Right lung (tissue), 2 donors: ENCODE measurements at regions not wholly inside any gene's neighbourhood (a gene's known extent, or its start where the extent isn't known, plus 50 kb on each side); places are given as distances from the start of the nearest gene placed in this dataset.
"Not testable (repeated sequence)": the region's sequence is repeated elsewhere in the genome, so short reads cannot be mapped to it uniquely, and the experiment has no call there.

ENCODE experiments used
- DNase-seq, 2 donors: peaks; one replicate each; pipeline ENCODE4 v3.0.0-alpha.2; 2013

DNA sequence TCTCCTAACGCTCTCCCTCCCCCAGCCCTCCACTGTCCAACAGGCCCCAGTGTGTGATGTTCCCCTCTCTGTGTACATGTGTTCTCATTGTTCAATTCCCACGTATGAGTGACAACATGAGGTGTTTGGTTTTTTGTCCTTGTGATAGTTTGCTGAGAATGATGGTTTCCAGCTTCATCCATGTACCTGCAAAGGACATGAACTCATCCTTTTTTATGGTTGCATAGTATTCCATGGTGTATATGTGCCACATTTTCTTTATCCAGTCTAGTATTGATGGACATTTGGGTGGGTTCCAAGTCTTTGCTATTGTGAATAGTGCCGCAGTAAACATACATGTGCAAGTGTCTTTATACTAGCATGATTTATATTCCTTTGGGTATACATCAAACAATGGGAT lies 347.4 kb downstream of the MAGEE1 start:
- not testable (repeated sequence) for DNase-seq

DNA sequence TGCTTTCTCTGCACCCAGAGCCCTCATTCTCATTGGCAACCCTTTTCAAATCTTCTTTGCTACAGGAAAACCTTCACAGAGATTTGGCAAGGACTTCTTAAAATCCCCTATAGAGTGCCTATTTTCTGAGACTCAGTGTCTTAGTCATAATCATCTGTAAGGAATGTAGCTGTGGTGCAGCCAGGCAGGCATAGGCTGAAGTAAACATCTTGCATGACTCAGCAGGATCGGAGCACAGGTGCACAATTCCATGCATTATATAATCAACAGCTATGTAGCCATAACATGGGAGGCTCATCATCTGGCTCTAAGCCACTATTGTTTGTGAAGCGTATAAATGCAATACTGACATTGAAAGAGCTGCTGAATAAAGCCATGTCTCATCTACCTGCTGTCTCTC lies 368.8 kb downstream of the MAGEE1 start:
- no peak for DNase-seq

DNA sequence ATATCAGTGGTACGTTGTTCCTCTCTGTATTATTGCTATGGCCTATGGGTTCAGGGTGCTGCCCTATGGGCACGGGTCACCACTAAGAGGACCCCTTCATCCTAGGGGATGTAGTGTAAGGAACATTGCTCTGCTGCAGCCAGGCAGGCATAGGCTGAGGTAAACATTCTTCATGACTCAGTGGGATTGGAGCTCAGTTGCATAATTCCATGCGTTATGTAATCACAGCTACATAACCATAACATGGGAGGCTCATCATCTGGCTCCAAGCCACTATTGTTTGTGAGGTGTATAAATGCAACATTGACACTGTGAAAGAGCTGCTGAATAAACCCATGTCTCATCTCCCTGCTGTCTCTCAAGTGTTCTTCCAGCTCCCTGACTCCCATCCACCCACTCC lies 375.2 kb downstream of the MAGEE1 start:
- DNase-seq = no peak

DNA sequence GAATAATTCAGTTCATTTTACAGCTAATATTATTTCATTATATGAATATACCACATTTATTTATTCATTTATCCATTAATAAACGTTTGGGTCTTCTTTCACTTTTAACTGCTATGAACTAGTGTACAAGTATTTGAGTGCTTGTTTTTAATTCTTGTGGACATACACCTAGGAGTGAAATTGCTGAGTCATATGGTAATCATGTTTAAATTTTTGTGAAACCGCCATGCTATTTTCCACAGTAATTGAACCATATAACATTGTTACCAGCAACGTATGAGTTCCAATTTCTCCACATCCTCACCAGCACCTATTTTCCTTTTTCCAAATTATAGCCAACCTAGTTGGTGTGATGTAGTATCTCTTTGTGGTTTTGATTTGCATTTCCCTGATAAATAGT lies 388.2 kb downstream of the MAGEE1 start:
- no peak for DNase-seq

DNA sequence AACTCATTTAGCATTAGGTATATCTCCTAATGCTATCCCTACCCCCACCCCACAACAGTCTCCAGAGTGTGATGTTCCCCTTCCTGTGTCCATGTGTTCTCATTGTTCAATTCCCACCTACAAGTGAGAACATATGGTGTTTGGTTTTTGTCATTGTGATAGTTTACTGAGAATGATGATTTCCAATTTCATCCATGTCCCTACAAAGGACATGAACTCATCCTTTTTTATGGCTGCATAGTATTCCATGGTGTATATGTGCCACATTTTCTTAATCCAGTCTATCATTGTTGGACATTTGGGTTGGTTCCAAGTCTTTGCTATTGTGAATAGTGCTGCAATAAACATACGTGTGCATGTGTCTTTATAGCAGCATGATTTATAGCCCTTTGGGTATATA lies 389.8 kb downstream of the MAGEE1 start:
- DNase-seq = not testable (repeated sequence)

DNA sequence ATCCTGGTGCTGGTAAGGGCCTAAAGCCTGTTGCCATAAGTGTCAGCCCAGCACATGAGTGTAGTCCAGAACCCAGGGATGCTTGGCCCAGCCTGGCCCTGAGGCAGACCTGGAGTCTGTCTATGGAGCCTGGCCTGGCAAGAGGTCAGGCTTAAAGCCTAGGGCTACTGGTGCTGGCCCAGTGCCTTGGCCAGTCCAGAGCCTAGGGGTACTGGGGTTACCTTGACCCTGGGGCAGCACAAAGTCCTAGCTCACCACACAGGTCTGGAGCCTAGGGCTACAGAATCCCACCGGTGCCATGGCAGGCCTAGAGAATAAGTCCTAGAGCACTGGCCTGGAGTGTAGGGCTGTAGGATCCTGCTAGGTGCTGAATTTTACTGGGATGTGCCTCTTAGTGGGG lies 393.8 kb downstream of the MAGEE1 start:
- DNase-seq = no peak

DNA sequence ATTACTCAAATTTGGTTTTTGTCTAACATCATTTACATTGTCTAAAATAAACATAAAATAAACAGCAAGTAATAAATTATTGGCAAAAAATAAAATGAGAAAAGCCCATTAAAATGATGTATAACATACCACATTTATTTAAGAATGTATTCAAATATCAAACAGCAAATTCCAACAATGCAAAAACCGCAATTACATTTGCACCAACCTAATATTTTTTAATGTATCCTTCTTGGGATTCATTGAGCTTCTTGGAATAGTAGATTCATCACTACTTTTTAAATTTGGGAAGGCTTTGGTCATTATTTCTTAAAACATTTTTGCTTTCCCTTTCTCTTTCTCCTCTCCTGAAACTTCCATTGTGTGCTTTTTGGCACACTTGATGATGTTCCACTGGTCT lies 400.2 kb downstream of the MAGEE1 start:
- no peak for DNase-seq

DNA sequence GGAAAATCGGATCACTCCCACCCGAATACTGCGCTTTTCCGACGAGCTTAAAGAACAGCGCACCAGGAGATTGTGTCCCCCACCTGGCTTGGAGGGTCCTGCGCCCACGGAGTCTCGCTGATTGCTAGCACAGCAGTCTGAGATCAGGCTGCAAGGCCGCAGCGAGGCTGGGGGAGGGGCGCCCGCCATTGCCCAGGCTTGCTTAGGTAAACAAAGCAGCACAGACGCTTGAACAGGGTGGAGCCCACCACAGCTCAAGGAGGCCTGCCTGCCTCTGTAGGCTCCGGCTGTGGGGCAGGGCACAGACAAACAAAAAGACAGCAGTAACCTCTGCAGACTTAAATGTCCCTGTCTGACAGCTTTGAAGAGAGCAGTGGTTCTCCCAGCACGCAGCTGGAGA lies 413.4 kb downstream of the MAGEE1 start:
- DNase-seq = not testable (repeated sequence)

DNA sequence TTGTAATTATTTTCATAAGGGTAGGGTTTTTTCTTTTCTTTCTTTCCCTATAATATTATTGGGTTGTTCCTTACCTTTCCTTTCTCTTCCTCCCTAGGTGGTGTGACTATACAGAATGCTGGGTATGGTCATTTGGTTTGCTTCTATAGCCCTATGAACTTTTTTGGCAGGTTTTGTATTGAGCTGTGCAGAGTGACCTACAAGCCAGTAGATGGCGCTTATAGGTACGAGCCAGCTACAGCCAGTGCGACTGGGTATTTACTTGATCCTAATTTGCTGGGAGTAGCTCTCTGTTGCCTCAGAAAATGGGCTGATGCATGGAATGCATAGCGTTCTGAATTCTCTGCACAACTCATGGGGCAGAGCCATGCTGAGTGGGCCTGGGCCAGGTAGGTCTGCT lies 423.3 kb downstream of the MAGEE1 start:
- no peak for DNase-seq

DNA sequence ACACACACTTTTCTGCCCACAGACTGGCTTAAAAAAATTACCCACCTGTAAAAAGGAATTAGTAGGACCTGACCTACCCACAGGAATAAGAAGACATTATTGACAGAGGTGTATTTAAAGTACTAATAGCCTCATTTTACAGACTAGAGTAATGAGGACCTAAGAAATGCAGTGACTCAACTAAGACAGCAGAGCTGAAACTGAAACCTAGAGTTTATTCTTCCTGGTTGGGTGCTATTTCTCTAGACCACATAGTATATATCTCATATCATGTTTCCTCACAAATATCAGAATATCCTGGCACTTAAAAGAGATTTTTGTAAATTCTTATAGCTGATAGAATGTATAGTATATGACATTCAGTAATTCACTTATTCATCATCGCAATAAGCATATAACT lies 435.0 kb downstream of the MAGEE1 start:
- DNase-seq = no peak

DNA sequence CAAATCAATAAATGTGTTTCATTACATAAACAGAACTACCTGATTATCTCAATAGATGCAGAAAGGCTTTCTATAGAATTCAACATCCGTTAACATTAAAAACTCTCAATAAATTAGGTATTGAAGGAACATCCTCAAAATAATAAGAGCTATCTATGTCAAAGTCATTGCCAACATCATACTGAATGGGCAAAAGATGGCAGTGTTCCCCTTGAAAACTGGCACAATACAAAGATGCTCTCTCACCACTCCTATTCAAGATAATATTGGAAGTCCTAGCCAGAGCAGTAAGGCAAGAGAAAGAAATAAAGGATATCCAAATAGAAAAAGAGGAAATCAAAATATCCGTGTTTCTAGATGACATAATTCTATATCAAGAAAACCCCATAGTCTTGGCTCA lies 466.4 kb downstream of the MAGEE1 start:
- DNase-seq = no peak

DNA sequence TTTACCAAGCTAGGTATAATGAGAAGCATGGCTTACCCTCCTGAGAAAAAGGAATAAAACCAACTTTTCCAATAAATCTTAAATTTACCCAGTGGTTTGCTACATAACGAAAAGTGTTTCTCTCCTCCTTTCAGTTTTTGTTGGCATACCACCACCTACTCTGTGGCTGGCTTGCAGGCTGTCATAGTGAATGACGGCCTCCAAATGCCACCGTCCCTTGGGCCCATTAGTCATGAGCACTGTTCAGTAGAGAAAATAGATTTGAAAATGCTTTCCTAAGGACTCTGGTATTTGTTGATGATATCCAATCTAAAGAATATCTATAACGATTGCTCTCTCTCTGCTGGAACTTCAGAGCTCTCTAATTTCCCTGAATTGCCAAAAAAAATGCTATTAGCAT lies 488.3 kb downstream of the MAGEE1 start:
- DNase-seq = no peak

DNA sequence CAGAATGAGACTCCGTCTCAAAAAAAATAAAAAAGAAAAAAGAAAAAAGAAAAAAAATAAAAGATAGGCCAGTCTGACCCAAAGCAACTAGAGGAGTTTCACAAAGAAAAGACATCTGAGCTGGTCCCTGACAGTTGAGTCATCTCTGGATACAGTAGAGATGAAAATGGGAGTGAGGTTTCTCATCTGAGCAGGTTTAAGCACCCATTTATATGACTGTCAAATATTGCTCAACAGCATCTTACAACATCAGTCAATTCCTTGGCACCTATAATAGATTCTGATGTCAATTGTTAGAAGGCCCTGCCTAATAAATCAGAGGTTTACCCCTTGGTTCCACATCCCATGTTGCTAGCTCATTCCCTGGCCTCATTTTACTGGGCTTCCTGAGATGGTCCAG lies 490.5 kb downstream of the MAGEE1 start:
- DNase-seq = no peak

DNA sequence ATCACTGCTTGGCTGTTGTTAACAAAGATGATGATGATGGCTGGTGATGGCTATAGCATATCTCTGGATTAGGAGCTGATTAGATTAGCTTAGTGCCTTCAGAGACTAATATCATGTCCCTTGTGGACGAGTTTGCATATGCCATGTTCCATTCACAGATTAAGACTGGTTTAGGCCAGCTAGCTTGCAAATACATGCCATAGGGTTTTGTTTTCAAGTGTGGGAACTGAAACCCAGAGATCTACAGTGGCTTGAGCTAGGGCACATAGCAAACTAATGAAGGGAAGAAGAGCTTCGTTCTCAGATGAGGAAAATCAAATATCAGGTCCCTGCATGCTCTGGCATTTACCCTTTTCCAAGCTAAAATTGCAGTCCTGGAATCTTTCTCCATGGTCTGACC lies 492.3 kb downstream of the MAGEE1 start:
- no peak for DNase-seq

DNA sequence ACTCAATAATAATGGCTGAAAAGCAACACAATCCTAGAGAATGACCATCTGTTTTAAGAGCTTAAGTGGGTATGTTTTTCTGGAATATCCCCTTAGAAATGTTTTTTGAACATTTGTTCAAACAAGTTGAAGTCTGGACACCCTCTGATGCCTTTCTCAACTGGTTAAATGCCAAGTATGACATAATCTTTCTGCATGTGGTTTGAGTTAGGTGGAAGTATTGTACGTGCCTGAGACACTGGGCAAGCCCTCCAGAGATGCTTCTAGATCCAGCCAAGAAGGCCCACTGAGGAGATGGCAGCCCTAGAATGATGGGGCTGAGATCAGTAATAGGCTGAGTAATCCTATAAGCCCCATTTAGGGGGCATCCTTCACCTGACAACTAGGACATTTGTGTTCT lies 493.1 kb downstream of the MAGEE1 start:
- DNase-seq = no peak

DNA sequence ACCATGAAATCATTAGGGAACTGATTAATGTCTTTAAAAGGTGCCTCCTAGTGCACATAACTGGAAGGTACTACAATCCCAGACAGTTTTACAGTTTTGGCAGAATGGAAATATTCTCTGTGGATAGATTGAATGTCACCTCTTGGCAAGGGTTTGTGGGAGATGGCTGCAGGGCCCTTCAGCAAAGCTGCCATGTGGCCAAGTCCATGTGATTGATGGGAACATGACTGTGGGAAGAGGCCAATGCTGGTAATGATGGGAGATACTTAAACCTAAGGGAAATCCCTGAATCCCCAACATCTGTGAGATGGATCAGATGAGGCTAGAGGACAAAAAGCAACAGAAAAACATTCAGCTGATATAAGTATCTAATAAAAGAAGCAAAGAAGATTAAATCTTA lies 493.7 kb downstream of the MAGEE1 start:
- no peak for DNase-seq

DNA sequence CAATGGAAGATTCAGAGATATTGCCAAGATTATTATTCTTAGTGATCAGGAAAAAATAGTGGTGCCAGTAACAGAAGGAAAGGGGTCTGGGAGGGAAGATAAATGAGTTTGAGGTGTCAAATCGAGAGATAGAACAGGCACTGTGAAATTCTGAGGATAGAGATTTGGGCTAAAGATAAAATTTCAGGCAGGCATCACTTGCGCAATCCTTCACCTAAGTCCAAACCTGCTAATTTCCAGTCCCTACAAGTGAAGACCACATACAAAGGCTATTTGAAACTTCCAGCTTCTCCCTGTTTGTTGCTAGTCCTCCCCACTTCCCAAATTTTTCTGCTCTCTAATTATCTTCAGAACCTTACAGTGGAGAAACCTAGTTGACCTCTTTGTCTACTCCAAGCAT lies 494.6 kb downstream of the MAGEE1 start:
- no peak for DNase-seq

DNA sequence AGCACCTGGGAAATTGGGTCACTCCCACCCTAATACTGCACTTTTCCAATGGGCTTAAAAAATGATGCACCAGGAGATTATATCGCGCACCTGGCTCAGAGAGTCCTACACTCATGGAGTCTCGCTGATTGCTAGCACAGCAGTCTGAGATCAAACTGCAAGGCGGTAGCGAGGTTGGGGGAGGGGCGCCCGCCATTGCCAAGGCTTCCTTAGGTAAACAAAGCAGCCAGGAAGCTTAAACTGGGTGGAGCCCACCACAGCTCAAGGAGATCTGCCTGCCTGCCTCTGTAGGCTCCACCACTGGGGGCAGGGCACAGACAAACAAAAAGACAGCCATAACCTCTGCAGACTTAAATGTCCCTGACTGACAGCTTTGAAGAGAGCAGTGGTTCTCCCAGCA lies 497.1 kb downstream of the MAGEE1 start:
- DNase-seq = not testable (repeated sequence)

DNA sequence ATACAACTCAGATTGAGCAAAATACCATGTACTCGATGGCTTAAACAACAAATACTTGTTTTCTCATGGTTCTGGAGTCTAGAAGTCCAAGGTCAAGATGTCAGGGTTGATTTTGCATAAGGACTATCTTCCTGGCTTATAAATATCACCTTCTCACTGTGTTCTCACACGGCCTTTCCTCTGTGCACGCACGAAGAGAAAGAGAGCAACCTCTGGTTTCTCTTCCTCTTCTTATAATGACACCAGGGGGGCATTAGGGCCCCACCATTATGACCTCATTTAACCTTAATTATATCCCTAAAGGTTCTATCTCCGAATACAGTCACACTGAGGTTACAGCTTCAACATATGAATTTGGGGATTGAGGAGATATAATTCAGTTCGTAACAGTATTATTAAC lies 504.0 kb downstream of the MAGEE1 start:
- DNase-seq = no peak

DNA sequence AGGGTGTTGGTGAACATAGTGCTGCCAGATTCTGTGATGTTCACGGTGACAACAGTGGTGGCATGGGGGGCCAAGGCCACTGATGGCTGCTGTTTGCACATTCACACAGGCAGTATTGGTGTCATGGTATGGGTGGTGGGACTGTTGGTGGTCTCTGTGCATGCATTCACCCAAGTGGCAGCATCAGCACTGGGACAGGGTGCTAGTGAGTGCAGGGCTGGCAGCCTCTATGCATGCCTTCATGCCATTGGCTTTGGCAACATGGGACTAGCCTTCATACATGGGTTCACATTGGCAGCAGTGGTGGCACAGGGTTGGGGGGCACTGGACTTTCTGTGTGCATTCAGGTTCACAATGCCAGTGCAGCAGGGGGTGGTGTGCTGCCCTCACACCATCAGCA lies 489.7 kb upstream of the FGF16 start:
- no peak for DNase-seq

DNA sequence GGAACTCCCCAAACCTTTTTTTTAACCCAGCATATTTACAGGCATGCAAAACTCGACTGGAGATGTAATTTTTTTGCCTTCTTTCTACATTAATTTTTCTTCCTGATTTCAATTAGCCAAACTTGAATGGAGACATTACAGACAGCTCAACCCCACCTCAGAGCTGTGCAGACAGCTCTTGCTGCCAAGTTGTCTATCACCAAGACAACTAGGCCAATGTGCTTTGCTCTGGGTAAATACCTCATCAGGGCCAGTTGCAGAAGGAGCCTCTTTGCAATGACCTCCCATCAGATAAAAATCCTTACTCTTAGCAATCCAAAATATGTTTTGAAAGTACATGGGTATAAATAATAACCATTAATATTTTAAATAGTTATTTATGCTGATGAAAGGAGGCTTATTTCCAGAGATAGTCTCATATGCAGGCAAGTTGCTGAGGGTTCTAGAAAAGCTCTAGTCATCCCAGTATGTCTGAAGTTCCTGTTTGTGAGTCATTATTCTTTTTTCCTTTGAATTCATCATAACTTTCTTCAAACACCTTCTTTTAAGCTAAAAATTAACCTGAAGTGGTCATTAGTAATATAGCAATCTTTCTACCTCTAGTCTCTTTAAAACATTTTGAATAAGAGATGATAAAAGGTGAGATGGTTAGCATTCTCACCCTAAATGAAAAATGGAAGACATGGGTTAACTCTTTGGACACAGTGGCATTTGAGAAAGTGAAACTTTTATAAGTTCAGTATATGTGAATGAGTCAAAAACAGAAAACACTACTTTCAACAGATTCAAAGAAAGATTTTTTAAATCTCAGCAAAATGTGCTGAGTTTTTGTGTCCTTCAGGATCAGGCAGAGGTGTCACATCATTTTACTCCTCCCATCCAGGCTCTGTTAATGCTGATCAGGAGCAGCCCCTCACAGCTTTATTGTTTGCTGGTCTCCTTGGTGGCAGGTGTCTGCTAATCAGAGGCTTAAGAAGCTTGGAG lies 475.5 kb upstream of the FGF16 start:
- DNase-seq = no peak

DNA sequence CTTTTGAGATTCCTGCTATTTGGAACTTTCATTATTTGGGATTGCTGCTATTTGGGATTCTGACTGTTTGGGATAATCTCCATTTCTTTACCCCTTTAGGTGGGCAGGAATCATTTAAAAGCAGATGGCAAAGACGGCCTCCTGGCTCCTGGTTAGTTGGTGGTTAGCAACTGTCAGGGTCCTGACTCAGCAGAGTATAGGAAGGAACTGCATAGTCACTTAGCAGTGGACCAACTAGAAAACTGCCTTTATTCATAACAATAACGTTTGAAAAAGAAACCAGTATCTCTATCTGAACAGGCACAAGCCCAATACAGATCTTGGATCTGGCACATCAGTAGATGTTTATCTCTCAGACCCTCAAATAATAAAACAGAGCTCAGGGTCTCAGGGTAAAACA lies 469.7 kb upstream of the FGF16 start:
- no peak for DNase-seq

DNA sequence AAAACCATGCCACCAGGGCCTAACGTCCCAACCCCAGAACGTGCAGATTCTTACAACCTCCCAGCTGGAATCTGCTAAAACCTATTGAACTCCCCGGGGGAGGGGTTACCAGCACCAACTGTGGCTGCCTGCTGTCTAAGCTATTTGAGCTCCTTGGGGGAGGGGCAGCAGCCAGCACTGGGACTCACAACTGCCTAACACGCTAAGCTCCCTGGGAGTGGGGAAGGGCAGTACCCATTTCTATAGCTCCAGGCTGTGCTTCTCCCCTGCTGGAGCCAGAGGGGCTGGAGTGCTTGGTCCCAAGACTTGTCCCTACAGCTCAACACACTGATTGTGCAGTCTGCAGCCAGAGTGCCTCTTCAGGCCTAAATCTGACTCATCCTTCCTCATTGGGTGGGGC lies 459.8 kb upstream of the FGF16 start:
- DNase-seq = no peak

DNA sequence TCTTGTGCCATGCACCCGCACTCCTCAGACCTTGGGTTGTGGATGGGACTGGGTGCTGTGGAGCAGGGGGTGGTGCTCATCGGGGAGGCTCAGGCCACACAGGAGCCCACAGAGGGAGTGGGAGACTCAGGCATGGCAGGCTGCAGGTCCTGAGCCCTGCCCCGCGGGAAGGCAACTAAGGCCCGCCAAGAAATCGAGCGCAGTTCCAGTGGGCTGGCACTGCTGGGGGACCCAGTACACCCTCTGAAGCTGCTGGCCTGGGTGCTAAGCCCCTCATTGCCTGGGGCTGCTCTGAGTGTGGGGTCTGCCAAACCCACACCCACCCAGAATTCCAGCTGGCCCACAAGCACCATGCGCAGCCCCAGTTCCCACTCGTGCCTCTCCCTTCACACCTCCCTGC lies 450.5 kb upstream of the FGF16 start:
- DNase-seq = no peak
